Osteoblast (primary cell): ENCODE measurements at regions not wholly inside any gene's neighbourhood (a gene's known extent, or its start where the extent isn't known, plus 50 kb on each side); places are given as distances from the start of the nearest gene placed in this dataset.

Experiments
- DNase-seq: peaks from one replicate; pipeline ENCODE4 v3.0.0; 2011; ENCODE audit warnings: low spot score, mixed read lengths; ENCODE audit not compliant: insufficient read length; ENCODE audit errors: missing footprints
- H2AFZ ChIP-seq: 2 replicates; pipeline ENCODE4 v1.6.0; 2011; ENCODE audit warnings: mild to moderate bottlenecking, low read length
- H3K27ac ChIP-seq: 2 replicates; pipeline ENCODE4 v1.5.1; 2011; ENCODE audit warnings: mild to moderate bottlenecking, low read depth, low read length, moderate library complexity
- H3K27me3 ChIP-seq: 2 replicates; pipeline ENCODE4 v1.6.0; 2012; ENCODE audit warnings: mild to moderate bottlenecking, control low read depth, inconsistent platforms, low read length, moderate library complexity; ENCODE audit not compliant: insufficient read depth
- H3K36me3 ChIP-seq: 2 replicates; pipeline ENCODE4 v1.5.1; 2011; ENCODE audit warnings: mild to moderate bottlenecking, low read length, control low read depth, moderate library complexity; ENCODE audit not compliant: insufficient read depth
- H3K4me1 ChIP-seq: 2 replicates; pipeline ENCODE4 v1.5.1; 2011; ENCODE audit warnings: mild to moderate bottlenecking, low read length, control low read depth, moderate library complexity; ENCODE audit not compliant: insufficient read depth
- H3K4me2 ChIP-seq: 2 replicates; pipeline ENCODE4 v1.6.0; 2011; ENCODE audit warnings: mild to moderate bottlenecking, low read length; ENCODE audit not compliant: insufficient read depth
- H3K4me3 ChIP-seq: fragments of 200-600 bp; sonication (generic); 3 replicates; pipeline ENCODE4 v1.5.1; 2012; ENCODE audit warnings: mild to moderate bottlenecking, low read length, inconsistent platforms; ENCODE audit not compliant: insufficient read depth
- H3K79me2 ChIP-seq: 2 replicates; pipeline ENCODE4 v1.6.0; 2012; ENCODE audit warnings: mild to moderate bottlenecking, low read length, control low read depth, inconsistent platforms; ENCODE audit not compliant: insufficient read depth
- H3K9me3 ChIP-seq: 2 replicates; pipeline ENCODE4 v1.5.1; 2011; ENCODE audit warnings: low read depth, low read length, control low read depth
- H4K20me1 ChIP-seq: 2 replicates; pipeline ENCODE4 v1.6.0; 2012; ENCODE audit warnings: mild to moderate bottlenecking, low read length, control low read depth; ENCODE audit not compliant: insufficient read depth
- CTCF ChIP-seq: IDR thresholded peaks from 2 replicates; pipeline ENCODE4 v1.5.1; 2011; ENCODE audit warnings: mild to moderate bottlenecking, low read depth, low read length, moderate library complexity; ENCODE audit errors: extremely low read depth

- H3K27ac ChIP-seq, result no peak overlapping the region
- H3K9me3 ChIP-seq, result no peaks in the 10 kb centered on the region
- no peaks in the 10 kb centered on the region for H3K4me1 ChIP-seq
- no peak for DNase-seq
- no peak for TF ChIP-seq CTCF
- H3K4me2 ChIP-seq, result no peak overlapping the region
- no peak overlapping the region for H3K4me3 ChIP-seq
- H2AFZ ChIP-seq, result no peak overlapping the region
- H3K27me3 ChIP-seq, result no peaks in the 10 kb centered on the region
- no peaks in the 10 kb centered on the region for H3K36me3 ChIP-seq
- H4K20me1 ChIP-seq, result no peaks in the 10 kb centered on the region
- no peaks in the 10 kb centered on the region for H3K79me2 ChIP-seq
Measured at GRCh38 chr22:48316257-48317250, 1511.1 kb downstream of the BRD1 start.

GRCh38 chr22:48315439-48316256 lies 1512.0 kb downstream of the BRD1 start:
- Histone ChIP-seq H3K4me1 (no peaks in the 10 kb centered on the region), H2AFZ (no peak overlapping the region), H3K4me2 (no peak overlapping the region), H3K27me3 (no peaks in the 10 kb centered on the region), H3K9me3 (no peaks in the 10 kb centered on the region), H3K4me3 (no peak overlapping the region), H3K36me3 (no peaks in the 10 kb centered on the region), H3K79me2 (no peaks in the 10 kb centered on the region), H4K20me1 (no peaks in the 10 kb centered on the region), H3K27ac (no peak overlapping the region)
- no peak for DNase-seq
- TF ChIP-seq CTCF, result no peak

GRCh38 chr22:48314073-48314472 lies 1513.6 kb downstream of the BRD1 start:
- TF ChIP-seq CTCF, result no peak
- Histone ChIP-seq H3K4me1 (no peaks in the 10 kb centered on the region), H3K79me2 (no peaks in the 10 kb centered on the region), H3K27me3 (no peaks in the 10 kb centered on the region), H3K36me3 (no peaks in the 10 kb centered on the region), H4K20me1 (no peaks in the 10 kb centered on the region), H3K27ac (no peak overlapping the region), H3K4me2 (no peak overlapping the region), H2AFZ (no peak overlapping the region), H3K9me3 (no peaks in the 10 kb centered on the region), H3K4me3 (no peak overlapping the region)
- no peak for DNase-seq
